Mesenchymal stem cell (in vitro differentiated cells and primary cell): ENCODE measurements at regions not wholly inside any gene's neighbourhood (a gene's known extent, or its start where the extent isn't known, plus 50 kb on each side); places are given as distances from the start of the nearest gene placed in this dataset.

ENCODE experiments used
- DNase-seq: peaks from one replicate; pipeline ENCODE4 v3.0.0-alpha.2; 2013
- H2AFZ ChIP-seq: one replicate; pipeline ENCODE4 v1.6.1; 2013; ENCODE audit warnings: low read depth, mild to moderate bottlenecking, control low read depth, inconsistent platforms, low read length, moderate library complexity
- H2AK5ac ChIP-seq: 2 replicates; pipeline ENCODE4 v1.6.1; 2013; ENCODE audit warnings: low read length, moderate library complexity, mild to moderate bottlenecking, inconsistent platforms; ENCODE audit not compliant: severe bottlenecking
- H2BK120ac ChIP-seq: one replicate; pipeline ENCODE4 v1.6.1; 2013; ENCODE audit warnings: low read depth, mild to moderate bottlenecking, inconsistent platforms, low read length, moderate library complexity
- H2BK12ac ChIP-seq, 2 experiments: one replicate each; pipeline ENCODE4 v1.6.1; 2013; ENCODE audit warnings: inconsistent platforms in 2 of 2, low read length in 2 of 2, mild to moderate bottlenecking in 2 of 2, moderate library complexity in 2 of 2, control low read depth in 1 of 2
- H2BK15ac ChIP-seq: one replicate; pipeline ENCODE4 v1.6.1; 2013; ENCODE audit warnings: mild to moderate bottlenecking, low read depth, inconsistent platforms; ENCODE audit not compliant: poor library complexity, severe bottlenecking
- H2BK5ac ChIP-seq: 2 replicates; pipeline ENCODE4 v1.6.1; 2013; ENCODE audit warnings: low read depth, mild to moderate bottlenecking, low read length, control low read depth, inconsistent platforms; ENCODE audit not compliant: poor library complexity, severe bottlenecking
- H3K14ac ChIP-seq, 2 experiments: one replicate each; pipeline ENCODE4 v1.6.1; 2013; ENCODE audit warnings: inconsistent platforms in 2 of 2, low read length in 2 of 2, control low read depth in 1 of 2, mild to moderate bottlenecking in 1 of 2, moderate library complexity in 1 of 2
- H3K18ac ChIP-seq, 2 experiments: one replicate each; pipeline ENCODE4 v1.6.1; 2013; ENCODE audit warnings: inconsistent platforms in 2 of 2, low read length in 2 of 2, control low read depth in 1 of 2, low read depth in 1 of 2, mild to moderate bottlenecking in 1 of 2
- H3K23ac ChIP-seq, 2 experiments: one replicate each; pipeline ENCODE4 v1.6.1; 2013; ENCODE audit warnings: inconsistent platforms in 2 of 2, low read length in 2 of 2, mild to moderate bottlenecking in 2 of 2, moderate library complexity in 2 of 2, control low read depth in 1 of 2
- H3K27ac ChIP-seq: 2 replicates; pipeline ENCODE4 v1.5.1; 2013; ENCODE audit warnings: mild to moderate bottlenecking, moderate library complexity, low read length, control low read depth, inconsistent platforms; ENCODE audit not compliant: poor library complexity, severe bottlenecking
- H3K27me3 ChIP-seq, 2 experiments: 2 replicates each; pipeline versions ENCODE4 v1.6.1 to v1.7.0; 2013; ENCODE audit warnings: low read length in 2 of 2, mild to moderate bottlenecking in 2 of 2, moderate library complexity in 2 of 2, control low read depth in 1 of 2, inconsistent platforms in 1 of 2; ENCODE audit not compliant: control insufficient read depth in 1 of 2, insufficient read depth in 1 of 2
- H3K36me3 ChIP-seq, 2 experiments: 2 replicates each; pipeline versions ENCODE4 v1.6.1 to v1.7.0; 2013; ENCODE audit warnings: low read length in 2 of 2, control low read depth in 1 of 2, inconsistent platforms in 1 of 2, low read depth in 1 of 2, mild to moderate bottlenecking in 1 of 2; ENCODE audit not compliant: insufficient read depth in 2 of 2, control insufficient read depth in 1 of 2
- H3K4ac ChIP-seq, 2 experiments: one replicate each; pipeline ENCODE4 v1.6.1; 2013; ENCODE audit warnings: inconsistent platforms in 2 of 2, low read length in 2 of 2, mild to moderate bottlenecking in 2 of 2, moderate library complexity in 2 of 2, control low read depth in 1 of 2, low read depth in 1 of 2
- H3K4me1 ChIP-seq: 2 replicates; pipeline ENCODE4 v1.6.1; 2013; ENCODE audit warnings: low read depth, low read length, control low read depth; ENCODE audit not compliant: control insufficient read depth, insufficient read depth
- H3K4me2 ChIP-seq: 2 replicates; pipeline ENCODE4 v1.6.1; 2013; ENCODE audit warnings: low read length, mild to moderate bottlenecking, inconsistent platforms; ENCODE audit not compliant: poor library complexity, severe bottlenecking
- H3K4me3 ChIP-seq, 2 experiments: 2 replicates each; pipeline versions ENCODE4 v1.5.1 to v1.7.0; 2013; ENCODE audit warnings: low read length in 2 of 2, mild to moderate bottlenecking in 2 of 2, control low read depth in 1 of 2, low read depth in 1 of 2; ENCODE audit not compliant: insufficient read depth in 1 of 2
- H3K79me1 ChIP-seq: replicated peaks from 2 replicates; pipeline ENCODE4 v1.6.1; 2013; ENCODE audit warnings: mild to moderate bottlenecking, control low read depth, low read length, inconsistent platforms; ENCODE audit not compliant: poor library complexity, severe bottlenecking
- H3K9ac ChIP-seq: 2 replicates; pipeline ENCODE4 v1.7.0; 2013; ENCODE audit warnings: mild to moderate bottlenecking, low read length, moderate library complexity
- H3K9me3 ChIP-seq: 2 replicates; pipeline ENCODE4 v1.7.0; 2013; ENCODE audit warnings: mild to moderate bottlenecking, low read length; ENCODE audit not compliant: control insufficient read depth
- H4K8ac ChIP-seq: one replicate; pipeline ENCODE4 v1.6.1; 2013; ENCODE audit warnings: inconsistent platforms, mild to moderate bottlenecking, low read length, moderate library complexity
- H4K91ac ChIP-seq: one replicate; pipeline ENCODE4 v1.6.1; 2013; ENCODE audit warnings: mild to moderate bottlenecking, low read length, inconsistent platforms
- WGBS: methylation state at CpG from one replicate; pipeline ENCODE4 v1.1.7; 2013; ENCODE audit warnings: mixed read lengths; 5-methylcytosine and 5-hydroxymethylcytosine counted together

DNA sequence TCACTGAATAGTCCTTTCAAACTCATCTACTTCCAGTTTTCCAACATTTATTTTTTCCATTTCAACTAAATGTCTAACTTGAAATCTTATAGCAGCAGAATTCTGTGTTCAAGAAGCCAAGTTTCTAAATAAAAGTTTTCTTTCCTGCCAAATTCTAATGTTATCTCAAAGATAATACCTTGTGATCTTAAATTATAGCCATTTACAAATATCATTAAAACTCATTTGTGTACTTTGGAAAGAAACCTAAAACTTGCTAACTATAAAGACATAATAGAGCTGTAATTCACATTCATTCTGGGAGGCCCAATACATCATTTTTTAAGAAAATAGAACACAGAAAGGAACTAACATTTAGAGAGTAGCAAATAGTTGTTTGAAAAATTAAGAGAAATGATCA, 83.9 kb downstream of the MAD2L1 start:
- H3K79me1 ChIP-seq, result no peaks in the 10 kb centered on the region
- H4K91ac ChIP-seq, result no peak overlapping the region
- H2BK12ac ChIP-seq, result no peak overlapping the region
- H3K4ac ChIP-seq, result no peak overlapping the region
- no peak overlapping the region for H3K27ac ChIP-seq
- H3K36me3 ChIP-seq, result no peaks in the 10 kb centered on the region
- no peaks in the 10 kb centered on the region for H3K27me3 ChIP-seq
- no peak for DNase-seq
- no peak overlapping the region for H2BK120ac ChIP-seq
- H2AFZ ChIP-seq, result no peak overlapping the region
- H3K18ac ChIP-seq, result no peak overlapping the region
- H2BK15ac ChIP-seq, result no peak overlapping the region
- H3K23ac ChIP-seq, result no peak overlapping the region
- H2AK5ac ChIP-seq, result no peak overlapping the region
- no peak overlapping the region for H3K4me2 ChIP-seq
- H2BK5ac ChIP-seq, result no peak overlapping the region
- H3K9me3 ChIP-seq, result peaks cover under 1% of the 10 kb centered on the region
- H3K4me1 ChIP-seq, result no peaks in the 10 kb centered on the region
- H3K4me3 ChIP-seq, result no peak overlapping the region
- H3K9ac ChIP-seq, result no peak overlapping the region
- no peak overlapping the region for H4K8ac ChIP-seq
- no peak overlapping the region for H3K14ac ChIP-seq

DNA sequence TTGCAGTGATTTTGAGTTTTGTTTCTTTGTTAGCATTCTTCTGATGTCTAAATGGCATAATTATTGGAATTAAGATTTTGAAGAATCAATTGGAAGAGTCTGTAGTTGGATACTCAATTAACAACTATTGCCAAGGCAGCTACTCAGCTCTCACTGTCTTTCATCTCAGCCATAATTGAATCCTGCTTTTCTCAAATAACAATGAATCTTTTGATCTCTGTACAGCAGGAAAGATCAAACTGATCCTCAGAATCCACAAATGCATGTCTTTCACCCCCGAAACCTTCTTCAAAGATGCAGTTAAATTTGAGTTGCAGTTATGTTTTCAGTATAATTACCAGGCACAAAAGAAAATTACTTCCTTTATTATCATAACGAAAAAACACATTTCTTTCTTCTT, 86.2 kb downstream of the MAD2L1 start:
- Histone ChIP-seq H2BK12ac (no peak overlapping the region), H3K9me3 (no peaks in the 10 kb centered on the region), H3K27ac (no peak overlapping the region), H3K4me2 (no peak overlapping the region), H3K4ac (no peak overlapping the region), H4K8ac (no peak overlapping the region), H3K23ac (no peak overlapping the region), H3K27me3 (no peaks in the 10 kb centered on the region), H2BK5ac (no peak overlapping the region), H3K18ac (no peak overlapping the region), H3K79me1 (no peaks in the 10 kb centered on the region), H2AFZ (no peak overlapping the region), H3K4me1 (no peaks in the 10 kb centered on the region), H3K14ac (no peak overlapping the region), H3K36me3 (no peaks in the 10 kb centered on the region), H2BK15ac (no peak overlapping the region), H3K4me3 (no peak overlapping the region), H3K9ac (no peak overlapping the region), H2AK5ac (no peak overlapping the region), H2BK120ac (no peak overlapping the region), H4K91ac (no peak overlapping the region)
- no peak for DNase-seq
- 100% methylated on average over 1 of the region's 2 CpGs for WGBS

DNA sequence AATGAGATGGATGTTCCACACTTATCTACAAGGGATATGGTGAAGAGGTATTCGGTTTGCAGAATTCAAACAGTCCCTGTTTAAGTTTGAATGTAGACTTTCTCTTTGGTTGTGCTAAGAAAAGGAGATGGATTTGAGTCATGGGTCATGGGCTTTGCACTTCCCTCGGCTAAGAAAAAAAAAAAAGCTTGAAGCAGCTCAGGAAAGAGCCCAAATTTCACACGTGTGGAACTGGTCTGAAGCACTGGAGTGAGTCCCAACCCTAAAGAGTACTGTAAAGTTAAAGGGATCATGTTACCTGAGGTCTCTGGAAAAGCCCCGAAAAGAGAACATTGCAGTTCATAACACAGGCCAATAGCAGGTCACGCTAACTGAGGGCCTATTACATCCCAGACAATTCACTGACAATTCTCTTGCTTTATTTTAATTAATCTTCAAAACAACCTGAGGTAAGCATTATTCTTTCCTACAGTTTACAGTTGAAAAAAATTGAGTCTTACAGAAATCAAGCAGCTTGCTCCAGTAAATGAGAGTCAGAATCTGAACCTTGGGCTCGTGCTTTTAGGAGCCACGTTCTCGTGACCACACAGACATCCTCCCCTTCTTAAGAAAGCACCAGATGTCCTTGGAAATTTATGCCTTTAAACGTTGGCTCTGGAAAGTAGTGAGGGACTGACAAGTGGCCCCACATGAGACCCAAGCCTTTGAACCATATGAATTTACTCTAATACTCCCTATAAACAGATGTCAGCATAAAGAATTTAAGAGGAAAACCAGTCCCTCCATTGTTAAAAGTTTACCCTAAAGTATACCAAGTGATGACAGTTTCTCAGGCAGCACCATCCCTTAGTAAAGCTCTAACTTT, 89.3 kb downstream of the MAD2L1 start:
- H4K91ac ChIP-seq, result no peak overlapping the region
- no peak overlapping the region for H3K9ac ChIP-seq
- peak overlapping the region in 1 of 2 experiments; percentile 12 for H3K18ac ChIP-seq
- peak overlapping the region; percentile 71 for H2AFZ ChIP-seq
- no peak overlapping the region for H3K27ac ChIP-seq
- no peak overlapping the region for H3K14ac ChIP-seq
- H3K4me1 ChIP-seq, result no peaks in the 10 kb centered on the region
- no peak overlapping the region for H2BK5ac ChIP-seq
- H3K79me1 ChIP-seq, result no peaks in the 10 kb centered on the region
- no peaks in the 10 kb centered on the region for H3K27me3 ChIP-seq
- no peaks in the 10 kb centered on the region for H3K9me3 ChIP-seq
- no peak overlapping the region for H2BK15ac ChIP-seq
- H2BK120ac ChIP-seq, result no peak overlapping the region
- no peak overlapping the region for H3K4me2 ChIP-seq
- no peaks in the 10 kb centered on the region for H3K36me3 ChIP-seq
- 56% methylated on average over 9 of the region's 9 CpGs for WGBS
- H3K23ac ChIP-seq, result no peak overlapping the region
- peak; percentile 10 for DNase-seq
- no peak overlapping the region for H3K4me3 ChIP-seq
- no peak overlapping the region for H3K4ac ChIP-seq
- no peak overlapping the region for H2AK5ac ChIP-seq
- H2BK12ac ChIP-seq, result no peak overlapping the region
- H4K8ac ChIP-seq, result no peak overlapping the region

DNA sequence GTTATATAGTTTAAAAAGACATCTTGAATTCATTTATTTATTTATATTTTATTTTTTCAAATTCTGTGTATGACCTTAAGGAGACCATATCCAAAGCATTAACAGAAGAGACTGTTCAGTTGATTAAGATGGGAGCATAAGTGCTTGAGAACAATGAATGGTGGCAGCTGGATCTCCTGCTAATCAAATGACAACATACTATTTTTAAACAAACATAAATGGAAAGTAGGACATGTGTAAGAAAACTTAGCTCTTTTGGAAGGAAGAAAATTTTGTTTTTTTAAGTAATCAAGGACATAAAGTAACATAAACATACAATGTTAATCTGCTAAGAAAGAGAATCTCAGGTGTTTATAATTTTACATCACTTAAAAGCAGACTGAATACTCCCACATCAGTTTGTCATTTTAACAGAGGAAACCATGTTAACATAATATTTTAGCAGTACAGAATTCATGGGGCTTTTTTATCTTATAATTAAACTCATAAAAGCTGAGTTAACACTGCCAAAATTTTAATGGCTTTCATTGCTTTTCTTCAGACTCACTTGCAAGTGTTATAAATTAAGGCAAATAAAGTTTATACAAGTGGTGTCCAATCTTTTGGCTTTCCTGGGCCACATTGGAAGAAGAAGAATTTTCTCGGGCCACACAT, 95.1 kb downstream of the MAD2L1 start:
- H4K91ac ChIP-seq, result no peak overlapping the region
- no peak overlapping the region for H3K23ac ChIP-seq
- H3K18ac ChIP-seq, result no peak overlapping the region
- H3K4me3 ChIP-seq, result no peak overlapping the region
- H3K14ac ChIP-seq, result no peak overlapping the region
- no peak overlapping the region for H2BK120ac ChIP-seq
- no peaks in the 10 kb centered on the region for H3K27me3 ChIP-seq
- H3K4me2 ChIP-seq, result no peak overlapping the region
- no peak overlapping the region for H3K27ac ChIP-seq
- H3K9ac ChIP-seq, result no peak overlapping the region
- DNase-seq, result no peak
- H3K36me3 ChIP-seq, result no peaks in the 10 kb centered on the region
- no peak overlapping the region for H2AK5ac ChIP-seq
- no peaks in the 10 kb centered on the region for H3K4me1 ChIP-seq
- no peak overlapping the region for H2AFZ ChIP-seq
- H3K4ac ChIP-seq, result no peak overlapping the region
- no peaks in the 10 kb centered on the region for H3K79me1 ChIP-seq
- H4K8ac ChIP-seq, result no peak overlapping the region
- no peak overlapping the region for H2BK5ac ChIP-seq
- H2BK15ac ChIP-seq, result no peak overlapping the region
- WGBS, result 94% methylated on average over 1 of the region's 1 CpG
- no peak overlapping the region for H2BK12ac ChIP-seq
- no peaks in the 10 kb centered on the region for H3K9me3 ChIP-seq
